Activated naive CD4-positive, alpha-beta T cell treated with anti-CD3 and anti-CD28 coated beads, Interleukin-2, amount 10 ng/mL, durations not matched to agents 7 days and 5 days (primary cell): ENCODE measurements at regions not wholly inside any gene's neighbourhood (a gene's known extent, or its start where the extent isn't known, plus 50 kb on each side); places are given as distances from the start of the nearest gene placed in this dataset.

Source experiments
- CTCF ChIA-PET: fragments of 350-600 bp; sonication (Branson Sonifier 250); formaldehyde crosslinking; loops from one replicate; lab custom pipeline; 2021; ENCODE audit warnings: antibody characterized with exemption; lab: Charles Lee
- DNase-seq: peaks from one replicate; pipeline ENCODE4 v3.0.0-alpha.2; 2020
- H3K27ac Mint-ChIP-seq: one replicate; pipeline ENCODE4 v1.8.0; 2021; ENCODE audit warnings: mild to moderate bottlenecking, moderate library complexity, mixed read lengths
- H3K27me3 Mint-ChIP-seq: one replicate; pipeline ENCODE4 v1.8.0; 2021; ENCODE audit warnings: mild to moderate bottlenecking, mixed read lengths
- H3K36me3 Mint-ChIP-seq: one replicate; pipeline ENCODE4 v1.8.0; 2021; ENCODE audit warnings: mixed read lengths
- H3K4me1 Mint-ChIP-seq: one replicate; pipeline ENCODE4 v1.8.0; 2021; ENCODE audit warnings: mixed read lengths
- H3K4me3 Mint-ChIP-seq: one replicate; pipeline ENCODE4 v1.8.0; 2021; ENCODE audit warnings: mild to moderate bottlenecking, moderate library complexity, mixed read lengths
- H3K9me3 Mint-ChIP-seq: one replicate; pipeline ENCODE4 v1.8.0; 2021; ENCODE audit warnings: mixed read lengths

DNA sequence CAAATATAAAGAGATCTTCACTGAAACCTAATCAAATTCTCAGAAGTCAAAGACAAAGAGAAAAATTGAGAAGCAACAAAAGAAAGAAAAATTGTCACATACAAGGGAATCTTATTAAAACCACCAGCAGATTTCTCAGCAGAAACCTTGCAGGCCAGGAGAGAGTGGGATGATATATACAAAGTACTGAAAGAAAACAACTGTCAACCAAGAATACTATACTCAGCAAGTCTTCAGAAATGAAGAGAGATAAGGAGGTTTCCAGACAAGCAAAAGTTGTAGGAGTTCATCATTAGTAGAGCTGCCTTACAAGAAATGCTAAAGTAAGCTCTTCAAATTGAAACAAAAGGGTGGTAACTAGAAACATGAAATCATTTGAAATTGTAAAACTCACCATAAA lies 345.6 kb downstream of the MAFB start:
- H3K9me3 Mint-ChIP-seq, result peaks cover 16% of the 10 kb centered on the region
- no peak overlapping the region for H3K4me3 Mint-ChIP-seq
- CTCF ChIA-PET, result no interaction called here
- no peaks in the 10 kb centered on the region for H3K36me3 Mint-ChIP-seq
- no peak overlapping the region for H3K27ac Mint-ChIP-seq
- H3K4me1 Mint-ChIP-seq, result no peaks in the 10 kb centered on the region
- no peak for DNase-seq
- no peaks in the 10 kb centered on the region for H3K27me3 Mint-ChIP-seq

DNA sequence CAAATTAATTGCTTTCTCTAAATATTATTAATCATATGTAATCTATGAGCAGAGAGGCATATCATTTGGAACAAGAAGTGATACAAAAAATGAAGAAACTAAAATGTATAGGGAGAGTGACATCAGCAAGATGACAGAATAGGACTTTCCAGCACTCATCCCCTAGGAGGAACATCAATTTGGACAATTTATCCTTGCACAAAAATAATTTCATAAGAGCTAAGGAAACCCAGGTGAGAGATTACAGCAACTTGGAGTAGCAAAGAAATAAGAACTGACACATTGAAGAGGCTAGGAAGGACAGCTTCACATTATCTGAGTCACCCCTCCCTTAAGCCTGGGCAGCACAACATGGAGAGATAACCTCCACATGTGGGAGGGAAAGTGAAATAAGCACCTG lies 347.5 kb downstream of the MAFB start:
- no peak for DNase-seq
- Mint-ChIP-seq H3K4me1 (no peaks in the 10 kb centered on the region), H3K4me3 (no peak overlapping the region), H3K9me3 (peaks cover 16% of the 10 kb centered on the region), H3K36me3 (no peaks in the 10 kb centered on the region), H3K27me3 (no peaks in the 10 kb centered on the region), H3K27ac (no peak overlapping the region)
- CTCF ChIA-PET, result no interaction called here

GRCh38 chr20:40339661-40340449 lies 349.2 kb downstream of the MAFB start:
- no peak overlapping the region for H3K27ac Mint-ChIP-seq
- H3K4me1 Mint-ChIP-seq, result no peaks in the 10 kb centered on the region
- no peaks in the 10 kb centered on the region for H3K36me3 Mint-ChIP-seq
- H3K9me3 Mint-ChIP-seq, result peaks cover 16% of the 10 kb centered on the region
- no peak for DNase-seq
- no peak overlapping the region for H3K4me3 Mint-ChIP-seq
- H3K27me3 Mint-ChIP-seq, result no peaks in the 10 kb centered on the region
- CTCF ChIA-PET, result no interaction called here

- DNase-seq, result no peak
- Mint-ChIP-seq H3K27me3 (no peaks in the 10 kb centered on the region), H3K9me3 (no peaks in the 10 kb centered on the region), H3K4me3 (no peak overlapping the region), H3K36me3 (no peaks in the 10 kb centered on the region), H3K4me1 (no peaks in the 10 kb centered on the region), H3K27ac (no peak overlapping the region)
- CTCF ChIA-PET, result no interaction called here
Measured at GRCh38 chr20:40336533-40336932, 352.5 kb downstream of the MAFB start.

DNA sequence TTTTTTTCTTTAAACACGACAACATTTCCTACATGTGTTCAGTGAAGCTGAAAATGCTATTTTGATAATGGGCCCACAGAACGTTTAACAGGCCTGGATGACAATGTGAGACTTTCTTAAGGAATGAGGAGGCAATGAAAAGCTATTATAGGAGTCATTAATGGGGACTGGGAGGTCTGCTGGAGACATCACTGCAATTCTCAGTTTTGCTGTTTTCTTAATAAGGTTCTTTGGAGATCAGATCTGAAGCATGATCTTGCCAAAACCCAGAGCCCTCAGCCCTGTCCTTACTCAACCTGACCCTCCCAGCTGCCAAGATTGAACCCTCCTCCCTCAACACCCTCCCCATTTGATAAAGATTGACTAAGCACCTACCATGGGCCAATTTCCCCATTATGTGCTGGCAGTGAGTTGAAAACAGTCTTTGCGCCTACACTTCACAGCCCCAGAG lies 353.1 kb downstream of the MAFB start:
- no peaks in the 10 kb centered on the region for H3K4me1 Mint-ChIP-seq
- DNase-seq, result no peak
- H3K9me3 Mint-ChIP-seq, result no peaks in the 10 kb centered on the region
- no peak overlapping the region for H3K27ac Mint-ChIP-seq
- H3K27me3 Mint-ChIP-seq, result no peaks in the 10 kb centered on the region
- no peaks in the 10 kb centered on the region for H3K36me3 Mint-ChIP-seq
- CTCF ChIA-PET, result no interaction called here
- H3K4me3 Mint-ChIP-seq, result no peak overlapping the region

DNA sequence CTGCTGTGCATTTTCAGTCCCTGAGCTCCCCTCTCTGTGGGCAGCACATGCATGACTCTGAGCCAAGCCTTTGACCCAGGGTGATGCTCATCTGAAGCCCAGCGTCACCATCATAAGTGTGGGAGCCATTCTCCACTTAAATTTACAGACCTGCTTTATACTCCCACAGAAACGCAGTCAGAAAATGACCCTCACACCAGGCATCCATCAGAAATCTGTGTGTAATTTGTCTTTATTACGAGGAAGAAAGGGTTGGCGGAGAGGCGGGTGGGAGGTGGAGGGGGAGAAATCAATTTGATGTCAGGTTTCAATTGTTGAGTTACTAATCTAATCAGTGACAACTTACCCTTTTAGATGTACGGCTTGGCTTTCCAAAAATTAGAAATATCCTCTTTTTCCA lies 353.6 kb downstream of the MAFB start:
- Mint-ChIP-seq H3K9me3 (no peaks in the 10 kb centered on the region), H3K4me3 (no peak overlapping the region), H3K27me3 (no peaks in the 10 kb centered on the region), H3K27ac (no peak overlapping the region), H3K36me3 (no peaks in the 10 kb centered on the region), H3K4me1 (no peaks in the 10 kb centered on the region)
- no peak for DNase-seq
- CTCF ChIA-PET, result no interaction called here

- no peak for DNase-seq
- Mint-ChIP-seq H3K4me3 (no peak overlapping the region), H3K27ac (no peak overlapping the region), H3K9me3 (no peaks in the 10 kb centered on the region), H3K27me3 (no peaks in the 10 kb centered on the region), H3K4me1 (no peaks in the 10 kb centered on the region), H3K36me3 (no peaks in the 10 kb centered on the region)
- CTCF ChIA-PET, result no interaction called here
Measured at GRCh38 chr20:40333591-40333990, 355.4 kb downstream of the MAFB start.

GRCh38 chr20:40331807-40332560 lies 357.1 kb downstream of the MAFB start:
- DNase-seq, result no peak
- H3K36me3 Mint-ChIP-seq, result no peaks in the 10 kb centered on the region
- no peaks in the 10 kb centered on the region for H3K27me3 Mint-ChIP-seq
- CTCF ChIA-PET, result no interaction called here
- H3K27ac Mint-ChIP-seq, result no peak overlapping the region
- no peak overlapping the region for H3K4me3 Mint-ChIP-seq
- no peaks in the 10 kb centered on the region for H3K4me1 Mint-ChIP-seq
- H3K9me3 Mint-ChIP-seq, result no peaks in the 10 kb centered on the region

DNA sequence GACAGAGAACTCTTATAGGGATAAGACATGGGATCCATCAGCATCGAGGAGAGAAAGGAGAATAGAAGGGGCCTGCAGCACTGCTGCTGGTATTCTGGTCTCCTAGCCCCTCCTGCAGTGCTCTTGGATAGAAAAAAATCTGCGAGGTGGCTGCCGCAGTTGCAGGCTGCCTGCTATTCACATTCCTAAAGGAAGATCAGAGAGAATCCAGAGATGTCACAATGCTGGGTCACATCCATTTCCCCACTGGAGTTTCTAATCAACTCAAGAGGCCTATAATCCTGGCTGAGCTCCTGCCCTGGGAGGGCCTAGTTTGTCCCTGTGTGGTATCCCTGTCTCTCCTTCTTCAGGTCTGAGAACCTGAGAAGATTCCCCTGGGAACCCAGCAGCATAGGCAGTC lies 357.8 kb downstream of the MAFB start:
- H3K27ac Mint-ChIP-seq, result no peak overlapping the region
- H3K27me3 Mint-ChIP-seq, result no peaks in the 10 kb centered on the region
- no peaks in the 10 kb centered on the region for H3K9me3 Mint-ChIP-seq
- no peaks in the 10 kb centered on the region for H3K36me3 Mint-ChIP-seq
- H3K4me1 Mint-ChIP-seq, result no peaks in the 10 kb centered on the region
- CTCF ChIA-PET, result no interaction called here
- no peak overlapping the region for H3K4me3 Mint-ChIP-seq
- DNase-seq, result no peak

DNA sequence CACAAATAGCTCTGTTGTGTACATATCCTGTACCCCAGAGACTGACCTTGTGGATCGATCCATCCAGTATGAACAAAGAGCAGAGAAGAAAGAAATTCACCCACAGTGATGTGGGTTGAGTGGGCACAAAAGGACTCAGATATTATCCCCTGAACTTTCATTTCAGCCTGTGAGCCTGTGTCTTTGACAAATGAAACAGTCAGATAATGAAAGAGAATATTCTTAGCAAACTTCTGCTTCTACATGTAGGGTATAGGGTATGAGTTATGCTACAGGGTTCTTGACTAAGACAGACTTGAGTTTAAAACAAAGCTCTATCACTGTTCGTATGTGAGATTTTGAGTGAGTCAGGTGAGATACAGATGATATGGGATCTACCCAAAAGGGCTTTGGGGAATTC lies 359.7 kb downstream of the MAFB start:
- Mint-ChIP-seq H3K27ac (no peak overlapping the region), H3K4me3 (no peak overlapping the region), H3K4me1 (no peaks in the 10 kb centered on the region), H3K27me3 (no peaks in the 10 kb centered on the region), H3K36me3 (no peaks in the 10 kb centered on the region), H3K9me3 (no peaks in the 10 kb centered on the region)
- no peak for DNase-seq
- CTCF ChIA-PET, result no interaction called here

- DNase-seq, result no peak
- Mint-ChIP-seq H3K27me3 (no peaks in the 10 kb centered on the region), H3K27ac (no peak overlapping the region), H3K9me3 (no peaks in the 10 kb centered on the region), H3K4me1 (no peaks in the 10 kb centered on the region), H3K4me3 (no peak overlapping the region), H3K36me3 (no peaks in the 10 kb centered on the region)
- CTCF ChIA-PET, result no interaction called here
Measured at GRCh38 chr20:40326784-40327183, 362.3 kb downstream of the MAFB start.

GRCh38 chr20:40325006-40325568 lies 363.9 kb downstream of the MAFB start:
- DNase-seq, result no peak
- Mint-ChIP-seq H3K36me3 (no peaks in the 10 kb centered on the region), H3K27ac (no peak overlapping the region), H3K27me3 (no peaks in the 10 kb centered on the region), H3K4me1 (no peaks in the 10 kb centered on the region), H3K9me3 (no peaks in the 10 kb centered on the region), H3K4me3 (no peak overlapping the region)
- CTCF ChIA-PET, result no interaction called here

DNA sequence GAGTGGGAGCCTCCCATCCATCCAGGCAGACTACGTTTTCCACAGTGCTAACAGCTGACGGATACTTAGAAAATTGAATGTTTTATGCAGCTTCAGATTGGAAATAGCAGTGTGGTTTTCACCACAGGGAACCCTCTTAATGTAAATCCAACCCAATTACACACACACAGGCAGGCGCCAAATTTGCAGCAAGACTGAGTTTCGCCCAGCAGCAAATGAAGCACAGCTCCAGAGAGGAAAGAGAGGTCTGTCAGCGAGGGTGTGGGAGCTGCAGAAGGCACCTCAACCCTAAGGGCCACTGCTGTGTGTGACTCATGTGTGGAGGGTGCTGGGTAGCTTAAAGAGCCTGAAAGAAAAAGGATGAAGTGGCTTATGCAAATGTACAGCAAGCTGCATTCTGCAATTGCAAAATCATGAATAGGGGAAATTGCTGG lies 365.7 kb downstream of the MAFB start:
- Mint-ChIP-seq H3K27me3 (no peaks in the 10 kb centered on the region), H3K36me3 (no peaks in the 10 kb centered on the region), H3K4me1 (no peaks in the 10 kb centered on the region), H3K27ac (no peak overlapping the region), H3K4me3 (no peak overlapping the region), H3K9me3 (no peaks in the 10 kb centered on the region)
- no peak for DNase-seq
- CTCF ChIA-PET, result interaction anchor here (0.6 kb wide), 1 partner anchor 847 kb away, joined by 4 read pairs; no protein-coding TSS in a partner anchor

- DNase-seq, result no peak
- no peak overlapping the region for H3K4me3 Mint-ChIP-seq
- H3K27me3 Mint-ChIP-seq, result no peaks in the 10 kb centered on the region
- no peaks in the 10 kb centered on the region for H3K9me3 Mint-ChIP-seq
- H3K4me1 Mint-ChIP-seq, result no peaks in the 10 kb centered on the region
- H3K27ac Mint-ChIP-seq, result no peak overlapping the region
- CTCF ChIA-PET, result interaction anchor here (0.6 kb wide), 1 partner anchor 847 kb away, joined by 4 read pairs; no protein-coding TSS in a partner anchor
- H3K36me3 Mint-ChIP-seq, result no peaks in the 10 kb centered on the region
Measured at GRCh38 chr20:40322941-40323340, 366.1 kb downstream of the MAFB start.
